Prostate gland (tissue), 2 donors: ENCODE measurements at regions not wholly inside any gene's neighbourhood (a gene's known extent, or its start where the extent isn't known, plus 50 kb on each side); places are given as distances from the start of the nearest gene placed in this dataset.

Experiments used
- CTCF ChIP-seq, 4 experiments: fragments of 200-600 bp in 2 of 4; fragments of 450-650 bp in 2 of 4; sonication (generic) in 2 of 4; IDR thresholded peaks; 1 replicate in 3 of 4; 2 replicates in 1 of 4; pipeline ENCODE4 v1.5.1; 2016 to 2019; ENCODE audit warnings: antibody characterized with exemption in 4 of 4, mild to moderate bottlenecking in 2 of 4, moderate library complexity in 2 of 4
- POLR2A ChIP-seq: fragments of 450-650 bp; IDR thresholded peaks from one replicate; pipeline ENCODE4 v1.6.1; 2016; ENCODE audit warnings: antibody characterized with exemption, mild to moderate bottlenecking
- POLR2AphosphoS5 ChIP-seq: sonication (generic); formaldehyde crosslinking; IDR thresholded peaks from one replicate; pipeline ENCODE4 v1.6.1; 2017; ENCODE audit warnings: antibody characterized with exemption

- no peak for TF ChIP-seq POLR2A
- no peak for TF ChIP-seq CTCF (IDR thresholded peaks at IDR 0.05)
- no peak for TF ChIP-seq POLR2AphosphoS5
These were observed 66.7 kb upstream of the IL6 start for GRCh38 chr7:22660293-22660692.
